ENCODE measurements at regions not wholly inside any gene's neighbourhood (a gene's known extent, or its start where the extent isn't known, plus 50 kb on each side); places are given as distances from the start of the nearest gene placed in this dataset.

- TF ChIP-seq CTCF (IDR thresholded peaks at IDR 0.05; ENCODE audit: low read depth, low read length, poor library complexity, severe bottlenecking) (no peak), EZH2phosphoT487 (IDR thresholded peaks at IDR 0.05; ENCODE audit: borderline replicate concordance, low read length) (no peak)
These were observed 81.3 kb upstream of the ITGA6 start for GRCh38 chr2:172345956-172346555.
